GM19043 (cell line): ENCODE measurements at regions not wholly inside any gene's neighbourhood (a gene's known extent, or its start where the extent isn't known, plus 50 kb on each side); places are given as distances from the start of the nearest gene placed in this dataset.

Source experiments
- ATAC-seq: cut with Tn5 transposase; IDR thresholded peaks from one replicate; pipeline ENCODE4 v1.9.1; 2021; ENCODE audit warnings: low read depth; ENCODE audit not compliant: unreplicated experiment

DNA sequence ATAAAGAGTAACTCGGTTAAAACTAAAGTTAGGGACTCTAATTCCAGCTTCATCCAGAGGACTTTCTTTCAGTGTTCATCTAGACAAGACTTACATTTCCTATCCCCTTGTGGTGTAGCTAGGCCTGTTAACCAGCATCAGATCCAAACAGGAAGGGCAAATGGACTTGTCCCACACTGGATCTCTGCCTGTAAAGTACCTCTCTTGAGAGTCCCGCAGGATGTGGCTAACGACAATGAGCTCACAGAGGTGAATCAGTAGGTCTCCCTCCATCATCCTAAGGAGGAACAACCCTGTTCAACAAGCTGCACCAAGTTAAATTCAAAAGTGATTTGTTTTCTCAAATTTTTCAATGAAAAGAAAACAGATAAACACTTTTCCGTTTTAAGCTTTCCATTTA is 412.3 kb upstream of the RGPD4 start:
- ATAC-seq, result no peak

GRCh38 chr2:107418708-107419107 is 408.0 kb upstream of the RGPD4 start:
- ATAC-seq, result no peak

- ATAC-seq, result no peak
Measured at GRCh38 chr2:107419191-107419590, 407.5 kb upstream of the RGPD4 start.

- no peak for ATAC-seq
Measured at GRCh38 chr2:107428781-107429180, 397.9 kb upstream of the RGPD4 start.

- no peak for ATAC-seq
Measured at GRCh38 chr2:107430006-107430405, 396.7 kb upstream of the RGPD4 start.

- ATAC-seq, result no peak
Measured at GRCh38 chr2:107430596-107431266, 396.0 kb upstream of the RGPD4 start.

GRCh38 chr2:107436281-107436680 is 390.4 kb upstream of the RGPD4 start:
- ATAC-seq, result no peak

DNA sequence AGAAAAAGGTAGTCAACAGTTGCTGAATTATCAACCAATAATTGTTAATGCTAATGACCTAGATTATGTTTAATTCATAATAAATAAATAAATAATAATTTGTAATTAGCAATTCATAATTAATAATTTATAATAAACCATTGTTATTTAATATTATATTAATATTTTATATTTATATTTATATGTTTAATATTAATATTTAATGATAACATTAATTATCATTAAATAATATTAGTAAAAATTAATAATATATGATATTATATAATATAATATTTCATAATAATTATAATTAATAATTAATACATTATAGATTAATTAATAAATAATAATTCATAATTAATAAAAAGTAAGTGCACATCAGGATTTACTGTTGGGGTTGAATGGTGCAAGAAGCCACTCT is 389.4 kb upstream of the RGPD4 start:
- no peak for ATAC-seq

DNA sequence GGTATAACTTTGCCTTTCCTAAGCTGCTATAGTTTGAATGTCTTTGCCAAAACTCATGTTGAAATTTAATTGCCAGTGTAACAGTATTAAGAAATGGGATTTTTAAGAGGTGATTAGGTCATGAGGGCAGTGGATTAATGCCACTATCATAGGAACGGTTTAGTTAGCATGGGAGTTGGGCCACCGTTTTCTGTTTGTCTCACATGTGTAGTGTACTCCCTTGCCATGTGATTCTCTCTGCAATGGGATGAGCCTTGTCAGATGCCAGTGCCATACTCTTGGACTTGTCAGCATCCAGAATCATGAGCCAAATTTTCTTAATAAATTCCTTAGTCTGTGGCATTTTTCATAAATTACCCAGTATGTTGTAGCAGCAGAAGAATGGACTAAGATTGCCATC is 388.9 kb upstream of the RGPD4 start:
- no peak for ATAC-seq

DNA sequence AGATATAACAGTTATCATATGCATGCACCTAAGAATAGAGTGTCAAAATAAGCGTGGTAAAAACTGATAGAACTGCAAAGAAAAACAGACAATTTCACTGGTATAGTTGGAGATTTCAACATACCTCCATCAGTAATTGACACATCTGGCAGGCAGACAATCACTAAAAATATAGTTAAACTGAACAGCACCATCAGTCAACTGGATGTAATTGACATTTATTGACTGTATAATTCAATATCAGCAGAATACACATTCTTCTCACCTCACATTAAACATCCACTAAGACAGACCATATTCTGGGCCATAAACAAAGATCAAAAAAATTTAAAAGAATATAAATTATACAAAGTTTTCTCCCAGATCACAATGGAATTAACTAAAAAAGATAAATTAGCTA is 378.5 kb upstream of the RGPD4 start:
- no peak for ATAC-seq

DNA sequence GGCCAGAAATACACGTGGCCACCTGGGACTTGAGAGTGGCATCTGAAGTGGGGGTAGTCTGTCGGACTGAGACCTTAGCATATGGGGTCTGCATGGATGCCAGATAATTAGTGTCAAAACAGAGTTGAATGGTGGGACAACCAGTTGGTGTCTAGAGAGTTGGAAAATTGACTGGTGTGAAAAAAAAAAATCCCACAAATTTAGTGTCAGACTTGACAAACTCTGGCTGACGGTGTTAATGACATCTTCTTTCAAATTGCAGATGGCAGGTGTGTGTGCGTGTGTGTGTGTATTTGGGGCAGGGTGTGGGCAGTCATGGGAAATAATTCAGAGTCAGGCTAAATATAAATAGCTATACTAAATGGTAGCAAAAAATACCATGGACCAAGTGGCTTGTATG is 365.4 kb upstream of the RGPD4 start:
- ATAC-seq, result no peak

DNA sequence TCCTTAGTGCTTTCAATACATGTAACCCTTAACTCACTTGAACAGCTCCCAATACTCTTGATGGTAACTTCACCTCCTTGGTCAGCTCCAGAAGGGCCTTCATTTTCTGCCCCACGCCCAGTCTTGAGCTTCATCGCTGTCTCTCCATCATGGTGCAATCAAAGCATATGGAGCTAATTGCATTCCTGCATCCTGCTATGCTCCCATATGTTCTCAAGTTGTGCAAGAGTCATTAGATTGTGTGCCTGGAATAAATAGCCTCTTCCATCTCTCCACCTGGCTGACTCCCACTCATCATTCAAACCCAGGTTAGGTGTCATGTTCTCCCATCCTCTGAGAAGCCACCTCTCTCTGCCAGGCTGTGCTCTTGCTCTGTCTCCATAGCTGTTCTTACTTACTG is 364.5 kb upstream of the RGPD4 start:
- no peak for ATAC-seq

GRCh38 chr2:107466241-107466640 is 360.5 kb upstream of the RGPD4 start:
- ATAC-seq, result no peak

DNA sequence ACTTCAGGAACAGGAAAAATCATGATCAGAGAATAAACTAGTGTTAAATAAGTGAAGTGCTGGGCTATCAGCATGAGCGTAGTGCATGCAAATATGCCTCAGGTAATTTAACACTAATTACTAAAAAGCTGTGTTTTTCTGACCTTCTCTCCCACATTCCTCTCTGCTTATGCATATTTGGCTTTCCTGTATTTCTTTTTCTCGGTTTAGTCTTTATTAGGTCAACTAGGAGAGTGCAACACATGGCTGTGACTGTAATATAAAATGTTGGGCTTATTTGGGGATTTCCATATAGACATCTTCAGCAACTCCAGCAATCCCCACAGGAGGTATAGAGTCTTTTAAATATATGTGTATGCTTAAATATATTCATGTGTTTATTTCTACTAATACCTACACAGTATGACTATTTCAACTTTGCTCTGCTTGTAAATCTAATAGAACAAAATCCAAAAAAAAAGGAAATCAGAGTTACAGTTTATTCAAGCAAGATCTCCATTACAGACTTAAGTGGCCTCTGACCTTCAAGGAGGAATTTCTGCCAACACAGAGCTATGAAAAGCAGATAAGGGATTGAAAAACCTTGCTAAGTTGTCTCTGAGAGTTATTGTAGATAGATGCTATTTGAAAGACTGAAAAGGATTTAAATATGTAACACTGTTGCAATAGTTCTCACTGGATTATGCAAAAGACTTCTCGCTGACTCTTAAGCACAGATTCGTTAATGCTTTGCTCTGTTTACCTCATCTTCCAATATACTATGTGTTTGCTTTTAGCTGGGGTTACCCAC is 359.5 kb upstream of the RGPD4 start:
- ATAC-seq, result no peak

GRCh38 chr2:107469437-107469995 is 357.2 kb upstream of the RGPD4 start:
- ATAC-seq, result no peak

- no peak for ATAC-seq
Measured at GRCh38 chr2:107473150-107473549, 353.5 kb upstream of the RGPD4 start.

DNA sequence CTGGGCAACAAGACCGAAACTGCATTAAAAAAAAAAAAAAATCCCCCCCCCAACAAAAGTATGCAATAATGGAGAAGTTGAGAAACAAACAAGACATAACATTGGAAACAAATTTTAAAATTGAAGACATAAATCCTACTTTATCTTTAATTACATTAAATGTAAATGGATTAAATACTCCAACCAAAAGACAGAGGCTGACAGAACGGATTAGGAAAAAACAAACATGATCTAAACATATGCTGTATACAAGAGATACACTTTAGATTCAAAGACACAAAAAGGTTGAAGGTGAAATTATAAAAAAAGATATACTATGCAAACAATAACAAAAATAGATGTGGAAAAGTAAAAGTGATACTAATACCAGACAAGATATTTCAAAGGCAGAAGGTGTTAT is 350.8 kb upstream of the RGPD4 start:
- ATAC-seq, result no peak

GRCh38 chr2:107502539-107502938 is 324.2 kb upstream of the RGPD4 start:
- ATAC-seq, result no peak

- ATAC-seq, result no peak
Measured at GRCh38 chr2:107511970-107512789, 314.5 kb upstream of the RGPD4 start.

- ATAC-seq, result no peak
Measured at GRCh38 chr2:107525406-107525805, 301.3 kb upstream of the RGPD4 start.

- no peak for ATAC-seq
Measured at GRCh38 chr2:107529146-107529545, 297.5 kb upstream of the RGPD4 start.
